Fibroblast of peridontal ligament (primary cell): ENCODE measurements at regions not wholly inside any gene's neighbourhood (a gene's known extent, or its start where the extent isn't known, plus 50 kb on each side); places are given as distances from the start of the nearest gene placed in this dataset.

Experiments used
- DNase-seq: peaks from one replicate; pipeline ENCODE4 v3.0.0-alpha.2; 2010; ENCODE audit errors: extremely low read depth

- DNase-seq = no peak
These were observed 76.0 kb downstream of the FAM124B start for GRCh38 chr2:224325941-224326340.

- DNase-seq = no peak
These were observed 77.3 kb downstream of the FAM124B start for GRCh38 chr2:224324604-224325003.

DNA sequence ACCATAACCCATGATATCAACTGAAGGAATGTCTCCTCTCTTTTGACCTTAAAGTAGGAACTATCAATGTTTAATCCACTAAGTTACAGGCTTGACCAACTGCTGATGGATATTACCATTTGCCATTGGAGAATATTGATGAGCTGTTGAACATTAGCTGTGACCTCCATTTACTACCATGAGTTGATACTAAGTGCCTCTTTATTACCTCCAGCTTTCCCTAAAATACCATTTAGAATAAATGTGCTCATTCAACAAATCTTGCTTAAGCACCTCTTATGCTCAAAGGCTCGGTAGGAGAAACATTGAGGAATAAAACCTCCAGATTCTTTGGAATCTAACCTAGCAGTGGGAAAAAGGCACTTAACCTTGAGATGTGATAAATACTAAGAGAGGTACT, 81.2 kb downstream of the FAM124B start:
- no peak for DNase-seq

- DNase-seq = no peak
These were observed 82.2 kb downstream of the FAM124B start for GRCh38 chr2:224319750-224320149.

GRCh38 chr2:224312741-224313140, 89.2 kb downstream of the FAM124B start:
- no peak for DNase-seq

GRCh38 chr2:224310943-224311625, 90.8 kb downstream of the FAM124B start:
- peak; percentile 27 for DNase-seq

- DNase-seq = peak; percentile 94
These were observed 92.7 kb downstream of the FAM124B start for GRCh38 chr2:224309176-224309575.

GRCh38 chr2:224308272-224308911, 93.5 kb downstream of the FAM124B start:
- DNase-seq = peak; percentile 38

DNA sequence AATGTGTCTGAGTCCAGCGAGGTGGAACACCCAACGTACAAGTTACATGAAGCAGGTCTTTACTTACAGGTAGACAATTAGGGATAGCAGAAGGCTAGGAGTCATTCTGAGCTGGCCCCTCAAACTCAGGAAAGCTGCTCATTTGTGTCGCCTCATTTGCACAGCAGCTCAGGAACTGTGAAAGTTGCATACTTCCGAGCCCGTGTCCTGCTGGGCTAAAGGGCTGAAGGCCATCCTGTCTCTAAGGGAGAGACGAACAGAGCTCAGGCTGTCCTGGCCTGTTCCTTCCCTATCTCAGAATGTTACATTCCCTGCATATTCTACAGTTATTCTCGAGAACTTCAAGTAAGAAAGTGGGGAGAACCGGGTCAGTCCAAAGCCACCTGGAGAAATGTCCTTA, 99.0 kb downstream of the FAM124B start:
- DNase-seq = no peak

DNA sequence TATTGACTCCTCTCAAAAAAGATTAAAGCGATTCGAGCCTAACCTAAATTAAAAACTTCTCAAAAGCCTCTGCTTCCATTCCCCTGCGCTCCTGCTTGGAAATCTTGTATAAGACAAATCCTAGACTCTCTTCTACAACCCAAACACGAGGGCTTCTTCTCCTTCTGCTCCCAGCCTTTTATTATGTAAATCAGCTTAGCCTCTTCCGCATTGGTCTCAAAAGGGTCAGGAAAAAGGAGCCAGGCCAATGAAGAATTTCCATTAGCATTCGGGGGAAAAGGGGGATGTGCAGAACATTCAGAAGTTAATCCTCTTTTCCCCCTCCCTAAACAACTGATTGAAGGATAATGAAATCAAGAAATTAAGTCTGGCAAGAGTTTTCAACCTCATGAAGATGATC, 107.9 kb downstream of the FAM124B start:
- DNase-seq = no peak

- no peak for DNase-seq
These were observed 114.4 kb downstream of the FAM124B start for GRCh38 chr2:224287531-224287930.

GRCh38 chr2:224286923-224287322, 115.0 kb downstream of the FAM124B start:
- DNase-seq = no peak

GRCh38 chr2:224284134-224284946, 117.6 kb downstream of the FAM124B start:
- DNase-seq = peak; percentile 67

- no peak for DNase-seq
These were observed 118.4 kb downstream of the FAM124B start for GRCh38 chr2:224283466-224283965.

DNA sequence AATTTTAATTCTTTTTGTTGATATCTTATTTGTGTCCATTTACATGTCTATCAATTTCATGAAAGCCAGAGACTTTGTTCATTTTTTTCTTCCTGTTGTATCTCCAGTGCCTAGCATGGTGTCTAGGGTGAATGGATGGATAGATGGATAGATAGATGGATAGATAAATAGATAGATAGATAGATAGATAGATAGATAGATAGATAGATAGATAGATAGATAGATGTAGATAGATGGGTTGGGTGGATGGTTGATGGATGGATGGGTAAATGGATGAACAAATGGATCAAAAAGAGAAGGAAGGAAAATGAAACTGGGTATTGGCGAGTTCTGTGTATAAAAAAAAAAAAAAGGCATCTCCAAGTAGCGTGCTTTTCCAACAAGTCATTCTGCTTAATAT, 120.5 kb downstream of the FAM124B start:
- DNase-seq = no peak

DNA sequence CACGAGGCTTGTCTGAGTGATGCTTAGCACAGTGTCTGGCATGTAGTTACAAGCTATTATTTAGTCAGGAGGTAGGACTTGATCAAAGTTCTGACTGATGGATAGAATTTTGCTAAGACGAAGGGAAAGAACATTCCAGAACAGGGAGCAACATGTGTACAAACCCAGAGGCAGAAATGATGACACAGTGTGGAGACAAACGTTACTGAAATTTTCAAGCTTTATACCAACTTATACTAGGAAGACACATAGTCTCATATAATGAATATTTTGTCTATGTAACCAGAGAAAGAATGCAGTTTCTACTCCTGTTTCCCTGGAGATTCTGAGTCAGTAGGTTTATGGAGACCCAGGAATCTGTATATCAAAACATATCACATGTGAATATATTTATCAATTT, 123.4 kb downstream of the FAM124B start:
- peak; percentile 67 for DNase-seq

DNA sequence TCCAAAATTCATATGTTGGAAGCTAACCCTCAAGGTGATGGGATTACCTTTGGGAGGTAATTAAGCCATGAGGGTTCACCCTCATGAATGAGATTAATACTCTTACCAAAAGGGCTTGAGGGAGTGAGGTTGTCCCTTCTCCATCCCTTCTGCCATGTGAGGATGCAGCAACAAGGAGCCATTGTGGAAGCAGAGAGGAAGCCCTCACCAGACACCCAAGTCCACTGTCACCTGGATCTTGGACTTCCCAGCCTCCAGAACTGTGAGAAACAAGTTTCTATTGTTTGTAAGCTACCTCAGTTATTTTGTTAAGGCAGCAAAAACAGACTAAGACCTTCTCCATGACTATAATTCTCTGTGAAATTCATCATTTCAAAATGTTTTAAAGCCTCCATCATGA, 125.7 kb downstream of the FAM124B start:
- no peak for DNase-seq

DNA sequence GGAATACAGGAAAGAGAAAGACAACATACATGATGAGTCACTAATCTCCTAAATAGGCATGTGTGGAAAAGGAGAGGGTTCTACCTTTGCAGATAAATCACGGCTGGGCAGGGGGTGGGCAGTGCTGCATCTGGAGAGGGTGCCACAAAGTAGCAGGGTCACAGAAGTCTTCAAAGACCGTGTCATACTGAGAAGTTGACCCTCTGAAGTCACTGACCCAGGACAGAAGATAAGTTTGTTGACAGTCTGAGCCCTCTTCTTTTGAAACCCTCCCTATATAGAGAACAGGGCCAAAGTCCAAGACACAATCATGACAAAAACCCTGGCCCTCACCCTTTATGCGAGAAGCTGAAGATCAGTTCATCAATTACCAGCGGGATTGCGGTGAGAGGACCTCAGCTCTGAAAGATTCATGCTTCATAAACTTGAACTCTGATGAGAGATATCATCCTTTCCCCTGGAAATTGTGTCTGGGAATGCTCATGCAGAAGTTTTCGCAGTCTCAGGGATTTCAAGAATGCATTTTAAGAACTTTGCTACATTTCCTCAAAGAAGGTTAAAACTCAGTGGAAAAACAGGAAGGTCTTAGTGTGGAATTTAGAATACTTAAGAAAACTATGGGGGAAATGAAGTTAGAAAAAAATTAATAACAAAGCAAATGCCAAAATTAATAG, 129.5 kb downstream of the FAM124B start:
- DNase-seq = no peak

DNA sequence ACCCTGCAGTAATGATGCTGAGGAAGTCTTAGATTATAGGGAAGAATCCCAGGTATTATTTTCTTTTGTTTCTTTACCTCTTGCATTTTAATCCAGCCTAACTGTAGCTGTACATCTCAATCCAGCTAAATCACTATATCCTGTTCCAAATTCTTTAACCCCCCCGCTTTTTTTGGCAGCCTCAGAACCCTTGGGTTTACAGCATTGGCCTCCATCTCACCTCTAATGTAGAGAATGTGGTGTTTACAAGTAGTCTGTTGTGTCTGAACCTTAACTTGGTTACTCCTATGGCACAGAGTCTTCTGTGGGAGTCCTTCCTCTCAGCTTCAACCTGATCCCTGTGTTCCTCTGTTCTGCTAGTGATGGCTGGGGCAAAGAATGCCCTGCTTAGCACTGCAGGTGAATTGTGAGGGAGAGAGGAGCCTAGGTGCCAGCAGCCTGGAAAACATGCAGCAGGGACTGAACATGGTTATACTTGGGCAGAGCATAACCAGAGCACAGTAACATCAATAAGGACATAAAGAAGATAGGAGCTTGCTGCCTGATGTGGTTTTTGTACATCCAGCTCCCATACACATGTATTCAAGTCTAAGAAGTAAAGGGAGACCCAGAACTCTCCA, 130.2 kb downstream of the FAM124B start:
- DNase-seq = no peak

- peak; percentile 98 for DNase-seq
These were observed 133.5 kb downstream of the FAM124B start for GRCh38 chr2:224268441-224268840.

DNA sequence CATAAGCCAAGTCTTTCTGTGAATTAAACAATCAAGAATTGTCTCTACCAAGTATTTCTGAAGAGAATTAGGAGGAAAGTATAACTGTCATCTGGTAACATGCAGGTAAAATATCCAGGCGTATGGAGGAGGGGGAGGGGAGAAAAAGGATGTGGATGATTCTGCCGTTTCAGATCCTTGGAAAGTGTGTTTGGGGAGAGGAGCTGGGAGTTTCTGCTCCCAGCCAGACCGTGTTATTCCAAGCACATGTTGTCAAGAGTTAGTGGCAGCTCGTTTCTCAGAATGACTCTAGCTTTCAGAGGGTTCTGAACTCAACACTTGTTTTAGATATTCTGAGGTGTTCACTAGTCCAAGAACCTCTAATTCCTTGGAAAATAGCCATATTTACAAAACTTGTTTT, 137.6 kb downstream of the FAM124B start:
- no peak for DNase-seq
